H1 (cell line): ENCODE measurements at regions not wholly inside any gene's neighbourhood (a gene's known extent, or its start where the extent isn't known, plus 50 kb on each side); places are given as distances from the start of the nearest gene placed in this dataset.

Source experiments
- CTCF ChIA-PET: fragments of 300-600 bp; sonication (Branson Sonifier 250); formaldehyde crosslinking; loops from one replicate; lab custom pipeline; 2021; ENCODE audit not compliant: partially characterized antibody; lab: Charles Lee
- POLR2A ChIA-PET: fragments of 300-600 bp; sonication (Branson Sonifier 250); formaldehyde crosslinking; loops from one replicate; lab custom pipeline; 2021; ENCODE audit warnings: inconsistent platforms; ENCODE audit not compliant: partially characterized antibody; lab: Charles Lee
- DNase-seq, 2 experiments: peaks; one replicate each; pipeline versions ENCODE4 v3.0.0 to v3.0.0-alpha.2; 2010 to 2022; ENCODE audit warnings: low spot score in 2 of 2, low read depth in 1 of 2, mixed read lengths in 1 of 2
- FAIRE-seq: peaks from 2 replicates; lab custom pipeline; 2011; peaks lifted over from hg19 to GRCh38; lab: Jason Lieb, UNC
- H2AFZ ChIP-seq: 2 replicates; pipeline ENCODE4 v1.8.1; 2012; ENCODE audit warnings: low read length, inconsistent platforms
- H2AK5ac ChIP-seq: 2 replicates; pipeline ENCODE4 v1.6.1; 2013; ENCODE audit warnings: low read depth, low read length
- H2BK120ac ChIP-seq: replicated peaks from 2 replicates; pipeline ENCODE3; 2013; ENCODE audit warnings: low read depth, low read length, inconsistent platforms
- H2BK12ac ChIP-seq: 2 replicates; pipeline ENCODE4 v1.6.1; 2013; ENCODE audit warnings: low read depth, low read length
- H2BK15ac ChIP-seq: 2 replicates; pipeline ENCODE4 v1.6.1; 2013; ENCODE audit warnings: low read length
- H2BK20ac ChIP-seq: 2 replicates; pipeline ENCODE4 v1.6.1; 2013; ENCODE audit warnings: low read length
- H2BK5ac ChIP-seq: 2 replicates; pipeline ENCODE4 v1.6.1; 2013; ENCODE audit warnings: low read depth, low read length
- H3K14ac ChIP-seq: 2 replicates; pipeline ENCODE4 v1.6.1; 2013; ENCODE audit warnings: inconsistent platforms; ENCODE audit not compliant: insufficient read length
- H3K18ac ChIP-seq: 2 replicates; pipeline ENCODE4 v1.6.1; 2013; ENCODE audit warnings: low read length; ENCODE audit errors: extremely low read depth
- H3K23ac ChIP-seq: 2 replicates; pipeline ENCODE4 v1.6.1; 2013; ENCODE audit warnings: inconsistent platforms; ENCODE audit not compliant: insufficient read length
- H3K23me2 ChIP-seq: 2 replicates; pipeline ENCODE4 v1.6.1; 2013; ENCODE audit warnings: low read depth, low read length
- H3K27ac ChIP-seq: 2 replicates; pipeline ENCODE4 v1.6.1; 2011; ENCODE audit warnings: low read depth, low read length, inconsistent platforms
- H3K27me3 ChIP-seq, 4 experiments: replicated peaks in 1 of 4; 1 replicate in 1 of 4; 2 replicates in 3 of 4; pipeline versions ENCODE4 v1.6.1 to v1.8.1; 2011 to 2013; ENCODE audit warnings: low read length in 3 of 4, mild to moderate bottlenecking in 3 of 4, inconsistent platforms in 2 of 4, mixed read lengths in 2 of 4, moderate library complexity in 1 of 4; ENCODE audit not compliant: control insufficient read depth in 3 of 4, insufficient read depth in 3 of 4; ENCODE audit errors: extremely low read depth in 1 of 4
- H3K36me3 ChIP-seq, 4 experiments: 2 replicates each; pipeline versions ENCODE4 v1.6.1 to v1.8.1; 2011 to 2013; ENCODE audit warnings: mild to moderate bottlenecking in 4 of 4, low read length in 3 of 4, moderate library complexity in 2 of 4, control low read depth in 1 of 4, inconsistent platforms in 1 of 4; ENCODE audit not compliant: insufficient read depth in 4 of 4, control insufficient read depth in 2 of 4
- H3K4ac ChIP-seq: replicated peaks from 2 replicates; pipeline ENCODE3; 2013; ENCODE audit warnings: low read length, low read depth, mixed read lengths, inconsistent platforms; ENCODE audit not compliant: insufficient read length
- H3K4me1 ChIP-seq, 4 experiments: replicated peaks in 1 of 4; 1 replicate in 1 of 4; 2 replicates in 3 of 4; pipeline versions ENCODE4 v1.6.1 to v1.8.1; 2011 to 2013; ENCODE audit warnings: low read length in 3 of 4, inconsistent platforms in 2 of 4, mixed read lengths in 1 of 4; ENCODE audit not compliant: insufficient read depth in 4 of 4, control insufficient read depth in 3 of 4
- H3K4me2 ChIP-seq, 2 experiments: 2 replicates each; pipeline versions ENCODE4 v1.6.1 to v1.8.1; 2011 to 2013; ENCODE audit warnings: low read depth in 2 of 2, low read length in 2 of 2, control low read depth in 1 of 2, inconsistent platforms in 1 of 2, mild to moderate bottlenecking in 1 of 2; ENCODE audit not compliant: insufficient read depth in 1 of 2
- H3K4me3 ChIP-seq, 4 experiments: fragments of 200-600, 300-600 bp in 1 of 4; sonication (generic), shearing (Covaris generic), sonication (Bioruptor Twin) in 1 of 4; 2 replicates each; pipeline versions ENCODE4 v1.5.1 to v1.8.1; 2011 to 2016; ENCODE audit warnings: low read length in 4 of 4, low read depth in 3 of 4, control low read depth in 2 of 4, inconsistent platforms in 2 of 4, mild to moderate bottlenecking in 2 of 4, mixed read lengths in 1 of 4, moderate library complexity in 1 of 4; ENCODE audit not compliant: insufficient read depth in 2 of 4; ENCODE audit errors: extremely low read depth in 1 of 4
- H3K56ac ChIP-seq: replicated peaks from 2 replicates; pipeline ENCODE3; 2013; ENCODE audit warnings: low read depth, mild to moderate bottlenecking, mixed read lengths, low read length, inconsistent platforms; ENCODE audit not compliant: insufficient read length
- H3K79me1 ChIP-seq: 2 replicates; pipeline ENCODE4 v1.6.1; 2013; ENCODE audit warnings: low read depth, low read length, control low read depth
- H3K79me2 ChIP-seq, 2 experiments: 2 replicates each; pipeline versions ENCODE4 v1.6.1 to v1.8.1; 2012 to 2013; ENCODE audit warnings: low read length in 2 of 2, mild to moderate bottlenecking in 2 of 2, inconsistent platforms in 1 of 2; ENCODE audit not compliant: insufficient read depth in 2 of 2, control insufficient read depth in 1 of 2
- H3K9ac ChIP-seq, 4 experiments: replicated peaks in 1 of 4; 1 replicate in 1 of 4; 2 replicates in 3 of 4; pipeline versions ENCODE4 v1.6.1 to v1.8.1; 2011 to 2013; ENCODE audit warnings: low read depth in 3 of 4, low read length in 3 of 4, control low read depth in 2 of 4, mild to moderate bottlenecking in 2 of 4, moderate library complexity in 2 of 4, inconsistent platforms in 1 of 4; ENCODE audit errors: extremely low read depth in 1 of 4
- H3K9me3 ChIP-seq, 2 experiments: 2 replicates each; pipeline versions ENCODE4 v1.6.1 to v1.8.1; 2012 to 2013; ENCODE audit warnings: mild to moderate bottlenecking in 2 of 2, moderate library complexity in 2 of 2, control low read depth in 1 of 2, inconsistent platforms in 1 of 2, low read depth in 1 of 2, low read length in 1 of 2, mixed read lengths in 1 of 2; ENCODE audit not compliant: insufficient read depth in 2 of 2
- H4K20me1 ChIP-seq, 2 experiments: replicated peaks in 1 of 2; 2 replicates each; pipeline versions ENCODE3 to v1.8.1; 2011 to 2013; ENCODE audit warnings: inconsistent platforms in 2 of 2, low read length in 2 of 2, mild to moderate bottlenecking in 1 of 2; ENCODE audit not compliant: insufficient read depth in 2 of 2, control insufficient read depth in 1 of 2
- H4K5ac ChIP-seq: 2 replicates; pipeline ENCODE4 v1.6.1; 2013; ENCODE audit warnings: low read length, low read depth, mixed read lengths, inconsistent platforms; ENCODE audit not compliant: insufficient read length
- H4K8ac ChIP-seq: 2 replicates; pipeline ENCODE4 v1.8.0; 2013; ENCODE audit warnings: mild to moderate bottlenecking, moderate library complexity, low read length, inconsistent platforms; ENCODE audit not compliant: insufficient read depth; ENCODE audit errors: extremely low read depth
- H4K91ac ChIP-seq: replicated peaks from 2 replicates; pipeline ENCODE3; 2013; ENCODE audit warnings: low read length, mixed read lengths, inconsistent platforms; ENCODE audit not compliant: insufficient read length
- CTCF ChIP-seq, 3 experiments: IDR thresholded peaks; 1 replicate in 2 of 3; 2 replicates in 1 of 3; pipeline versions ENCODE4 v1.5.1 to v1.6.1; 2011; ENCODE audit warnings: low read length in 3 of 3, mild to moderate bottlenecking in 3 of 3, inconsistent platforms in 2 of 3, low read depth in 1 of 3, moderate library complexity in 1 of 3; ENCODE audit not compliant: insufficient read depth in 1 of 3; ENCODE audit errors: control extremely low read depth in 1 of 3
- KDM1A ChIP-seq: fragments of 200-600, 300-600 bp; sonication (generic); IDR thresholded peaks from 2 replicates; pipeline ENCODE4 v1.7.1; 2016; ENCODE audit warnings: mild to moderate bottlenecking, low read length, borderline replicate concordance
- SP4 ChIP-seq: IDR thresholded peaks from 2 replicates; pipeline ENCODE4 v1.6.1; 2012; ENCODE audit warnings: low read length, inconsistent platforms
- YY1 ChIP-seq: IDR thresholded peaks from 2 replicates; pipeline ENCODE4 v1.6.1; 2011; ENCODE audit warnings: low read depth, mild to moderate bottlenecking, low read length
- WGBS, 2 experiments: shearing (Covaris generic) in 1 of 2; methylation state at CpG; one replicate each; pipeline versions ENCODE4 v1.1.6 to v1.1.7; 2013 to 2015; ENCODE audit warnings: low lambda C conversion rate in 2 of 2, mixed read lengths in 2 of 2, inconsistent platforms in 1 of 2, low coverage in 1 of 2, missing lambda C conversion rate in 1 of 2; ENCODE audit not compliant: insufficient replicate concordance in 2 of 2, insufficient coverage in 1 of 2, insufficient read length in 1 of 2; ENCODE audit errors: extremely low coverage in 1 of 2, missing lambda C conversion rate in 1 of 2; 5-methylcytosine and 5-hydroxymethylcytosine counted together

GRCh38 chr5:1594357-1595106 lies 70.8 kb upstream of the LPCAT1 start:
- Histone ChIP-seq H2BK20ac (no peak overlapping the region), H2BK5ac (no peak overlapping the region), H2AFZ (no peak overlapping the region), H3K79me1 (no peaks in the 10 kb centered on the region), H4K5ac (peak overlapping the region; percentile 62), H3K27me3 (no peaks in the 10 kb centered on the region), H4K91ac (peak overlapping the region; percentile 65), H3K9me3 (no peaks in the 10 kb centered on the region), H3K23me2 (peaks cover 2% of the 10 kb centered on the region; the same call in 1 of the 2 replicates), H3K56ac (peak overlapping the region; percentile 79), H4K20me1 (no peaks in the 10 kb centered on the region), H3K23ac (no peak overlapping the region), H3K4ac (no peak overlapping the region), H3K9ac (peak overlapping the region in 3 of 4 experiments; percentile 34 to 73 (median 46); a peak in 3 of 7 replicates), H3K14ac (no peak overlapping the region), H2BK120ac (no peak overlapping the region), H2BK12ac (no peak overlapping the region), H3K79me2 (no peaks in the 10 kb centered on the region; a peak in 1 of 4 replicates), H2AK5ac (0 out of 2 replicates have a peak overlapping the region, but pooled peaks have one; percentile 39), H3K4me1 (peaks cover 0 to 2% (median 0%) of the 10 kb centered on the region in 4 experiments; a peak in 2 of 7 replicates), H3K36me3 (peaks cover 0 to 13% (median 0%) of the 10 kb centered on the region in 4 experiments; a peak in 4 of 8 replicates), H4K8ac (peak overlapping the region; percentile 79), H2BK15ac (no peak overlapping the region), H3K27ac (no peak overlapping the region), H3K4me2 (peak overlapping the region; percentile 91 to 92), H3K4me3 (peak overlapping the region; percentile 61 to 82 (median 72)), H3K18ac (peak overlapping the region; percentile 78)
- CTCF ChIA-PET: interaction anchor here (0.6 to 2.7 kb wide), 14 partner anchors 9 to 1155 kb away, joined by 3 to 10 read pairs (median 4); no protein-coding TSS in a partner anchor
- POLR2A ChIA-PET: interaction anchor here (0.8 to 1.7 kb wide), 7 partner anchors 9 to 103 kb away, joined by 3 to 5 read pairs (median 3); no protein-coding TSS in a partner anchor
- WGBS, 2 experiments: 24% methylated on average over 59 of the region's 78 CpGs; no CpG with 5 or more reads in 1 of the 2 experiments
- peak; percentile 81 to 94 for DNase-seq
- FAIRE-seq: no peak
- TF ChIP-seq SP4: no peak
- TF ChIP-seq KDM1A: peak; percentile 66; the same call in 1 of the 2 replicates
- TF ChIP-seq YY1: peak; percentile 76
- peak; percentile 61 to 79 (median 63) for TF ChIP-seq CTCF (IDR thresholded peaks at IDR 0.05; ENCODE audit: control extremely low read depth in 1 of 3, insufficient read depth in 1 of 3, low read depth in 1 of 3, low read length in 3 of 3)
